AG08395 (cell line): ENCODE measurements at regions not wholly inside any gene's neighbourhood (a gene's known extent, or its start where the extent isn't known, plus 50 kb on each side); places are given as distances from the start of the nearest gene placed in this dataset.
A peak's percentile ranks its signal among the peaks of the same experiment; 100 is the strongest.
"Not testable (repeated sequence)": the region's sequence is repeated elsewhere in the genome, so short reads cannot be mapped to it uniquely, and the experiment has no call there.

ENCODE experiments used
- DNase-seq: peaks from one replicate; pipeline ENCODE4 v3.0.0; 2012; ENCODE audit warnings: mixed read lengths, low spot score

DNA sequence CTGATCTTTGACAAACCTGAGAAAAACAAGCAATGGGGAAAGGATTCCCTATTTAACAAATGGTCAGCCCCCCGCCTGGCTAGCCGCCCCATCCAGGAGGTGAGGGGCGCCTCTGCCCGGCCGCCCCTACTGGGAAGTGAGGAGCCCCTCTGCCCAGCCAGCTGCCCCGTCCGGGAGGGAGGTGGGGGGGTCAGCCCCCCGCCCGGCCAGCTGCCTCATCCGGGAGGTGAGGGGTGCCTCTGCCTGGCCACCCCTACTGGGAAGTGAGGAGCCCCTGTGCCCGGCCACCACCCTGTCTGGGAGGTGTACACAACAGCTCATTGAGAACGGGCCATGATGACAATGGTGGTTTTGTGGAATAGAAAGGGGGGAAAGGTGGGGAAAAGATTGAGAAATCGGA, 717.1 kb downstream of the COL12A1 start:
- not testable (repeated sequence) for DNase-seq

DNA sequence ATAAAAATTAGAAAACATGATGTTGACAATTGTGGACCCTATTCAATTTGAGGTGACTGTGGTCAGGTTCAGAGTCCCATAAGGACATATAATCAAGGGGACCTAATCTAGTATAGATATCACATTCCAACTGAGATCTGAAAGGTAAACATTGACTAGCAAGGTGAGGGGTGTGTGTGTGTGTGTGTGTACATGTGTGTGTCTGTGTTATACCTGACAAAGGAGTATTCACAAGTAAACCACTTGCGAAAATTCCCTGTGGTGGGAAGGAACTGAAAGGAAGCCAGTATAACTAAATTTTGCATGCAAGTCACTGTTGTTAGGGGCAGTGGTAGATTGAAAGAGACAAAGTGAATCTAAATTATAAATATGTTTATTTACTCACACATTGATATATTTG, 723.7 kb downstream of the COL12A1 start:
- DNase-seq = no peak

DNA sequence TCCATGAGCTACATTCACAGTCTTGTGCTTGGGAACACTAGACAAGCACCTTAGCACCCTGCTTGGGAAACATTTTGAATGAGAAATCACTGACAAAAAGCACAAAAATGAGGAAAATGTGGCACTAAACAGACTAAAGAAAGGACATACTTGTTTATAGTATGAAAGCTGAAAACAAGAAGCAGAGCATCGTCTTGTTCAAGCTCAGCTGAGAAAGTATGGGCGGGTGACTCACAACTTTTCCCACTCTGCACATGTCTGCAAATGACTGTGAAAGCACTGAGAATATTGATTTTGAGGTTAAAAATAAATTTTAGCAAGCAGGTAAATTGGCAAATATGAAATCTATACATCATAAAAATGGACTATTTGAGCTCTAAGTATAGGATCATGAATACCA, 725.3 kb downstream of the COL12A1 start:
- DNase-seq = no peak

DNA sequence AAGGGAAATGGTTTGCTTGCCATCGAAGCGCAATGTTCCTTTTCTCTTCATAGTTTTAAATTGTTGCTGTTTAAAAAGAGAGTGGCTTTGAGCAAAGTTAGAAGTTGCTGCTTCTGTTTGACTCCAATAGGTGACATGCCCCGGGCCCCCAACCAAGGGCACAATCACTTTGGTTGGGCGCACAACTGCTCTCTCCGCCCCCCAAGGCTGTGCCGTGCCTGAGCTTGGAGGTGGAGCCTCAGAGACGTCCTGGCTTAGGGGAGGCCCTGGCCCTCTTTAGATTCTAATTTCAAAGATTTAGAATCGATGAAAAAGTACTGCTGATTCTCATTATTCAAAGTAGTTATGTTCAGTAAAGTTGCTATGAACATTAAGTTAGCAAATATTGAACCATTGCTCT, 725.9 kb downstream of the COL12A1 start:
- DNase-seq = no peak

- no peak for DNase-seq
These were observed 726.4 kb downstream of the COL12A1 start for GRCh38 chr6:74479420-74479819.

GRCh38 chr6:74474046-74474445, 731.8 kb downstream of the COL12A1 start:
- not testable (repeated sequence) for DNase-seq

- not testable (repeated sequence) for DNase-seq
These were observed 737.3 kb downstream of the COL12A1 start for GRCh38 chr6:74468552-74468951.

GRCh38 chr6:74467533-74468215, 738.2 kb downstream of the COL12A1 start:
- no peak for DNase-seq

GRCh38 chr6:74466572-74466971, 739.3 kb downstream of the COL12A1 start:
- no peak for DNase-seq

DNA sequence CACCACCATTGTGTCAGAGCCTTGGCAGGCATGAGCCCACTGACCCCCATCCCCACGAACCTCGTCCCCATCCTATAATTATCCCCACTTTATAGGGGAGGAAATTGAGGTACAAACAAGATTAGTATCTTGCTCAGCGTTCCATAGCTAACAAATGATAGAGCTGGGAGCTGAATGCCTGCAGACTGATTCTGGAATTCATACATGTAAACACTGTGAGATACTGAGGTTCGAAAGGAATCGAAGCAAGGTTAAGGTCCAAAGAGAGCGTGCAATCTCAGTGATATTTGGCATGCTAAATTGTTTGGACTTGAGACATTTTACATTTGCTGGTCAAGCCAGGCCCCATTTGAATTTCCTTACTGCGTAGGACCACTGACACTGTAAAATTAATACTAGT, 746.6 kb downstream of the COL12A1 start:
- no peak for DNase-seq

DNA sequence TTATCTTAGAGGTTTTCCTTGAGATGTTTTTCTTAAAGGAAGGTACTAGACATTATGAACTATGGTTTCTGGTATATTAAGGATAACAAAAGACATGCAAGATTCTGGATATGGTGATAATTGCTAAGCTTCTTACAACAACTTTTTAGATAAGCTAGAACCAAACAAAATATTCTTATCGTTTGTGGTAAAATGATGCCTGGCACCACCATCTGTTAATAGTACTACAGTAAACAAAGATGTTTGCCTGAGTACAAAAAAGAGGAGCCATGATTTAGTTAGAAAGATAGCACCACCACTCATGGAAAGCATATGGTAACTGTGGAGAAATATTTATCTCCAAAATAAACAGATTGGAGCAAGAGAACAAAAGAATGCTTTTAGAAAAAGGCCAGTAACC, 747.3 kb downstream of the COL12A1 start:
- no peak for DNase-seq

- DNase-seq = no peak
These were observed 750.1 kb downstream of the COL12A1 start for GRCh38 chr6:74455786-74456185.

DNA sequence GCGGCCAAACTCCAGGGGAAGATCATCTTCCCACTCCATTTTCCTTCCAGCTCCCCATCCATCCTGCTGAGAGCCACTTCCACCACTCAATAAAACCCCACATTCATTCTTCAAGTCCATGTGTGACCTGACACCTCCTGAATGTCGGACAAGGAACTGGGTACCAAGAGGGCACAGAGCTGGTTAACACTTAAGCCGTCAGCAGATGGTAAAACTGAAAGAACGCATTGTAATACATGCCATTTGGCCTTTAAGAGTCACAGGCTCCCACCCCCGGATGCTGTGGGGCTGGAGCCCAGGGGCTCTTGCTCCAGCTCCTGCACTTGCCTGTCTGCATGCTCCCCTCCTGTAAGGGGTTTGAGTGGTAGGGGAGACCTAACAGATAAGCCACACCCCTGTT, 753.9 kb downstream of the COL12A1 start:
- DNase-seq = no peak

DNA sequence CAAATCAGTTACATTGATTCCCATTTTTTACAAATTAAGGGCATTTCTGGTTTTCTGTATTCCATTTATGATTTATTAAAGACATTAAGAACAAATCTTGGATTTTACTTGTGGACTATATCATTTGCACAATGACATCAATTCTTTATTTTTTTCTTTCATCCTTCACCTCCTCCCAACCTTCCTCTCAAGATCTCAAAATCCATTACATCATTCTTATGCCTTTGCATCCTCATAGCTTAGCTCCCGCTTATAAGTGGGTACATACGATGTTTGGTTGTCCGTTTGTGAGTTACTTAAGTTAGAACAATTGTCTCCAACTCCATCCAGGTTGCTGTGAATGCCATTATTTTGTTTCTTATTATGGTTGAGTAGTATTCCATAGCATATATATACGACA, 752.8 kb downstream of the CD109 start:
- DNase-seq = no peak

GRCh38 chr6:74447013-74447412, 751.0 kb downstream of the CD109 start:
- DNase-seq = peak; percentile 27

- DNase-seq = no peak
These were observed 743.3 kb downstream of the CD109 start for GRCh38 chr6:74439123-74439811.

GRCh38 chr6:74438395-74438794, 742.4 kb downstream of the CD109 start:
- not testable (repeated sequence) for DNase-seq

DNA sequence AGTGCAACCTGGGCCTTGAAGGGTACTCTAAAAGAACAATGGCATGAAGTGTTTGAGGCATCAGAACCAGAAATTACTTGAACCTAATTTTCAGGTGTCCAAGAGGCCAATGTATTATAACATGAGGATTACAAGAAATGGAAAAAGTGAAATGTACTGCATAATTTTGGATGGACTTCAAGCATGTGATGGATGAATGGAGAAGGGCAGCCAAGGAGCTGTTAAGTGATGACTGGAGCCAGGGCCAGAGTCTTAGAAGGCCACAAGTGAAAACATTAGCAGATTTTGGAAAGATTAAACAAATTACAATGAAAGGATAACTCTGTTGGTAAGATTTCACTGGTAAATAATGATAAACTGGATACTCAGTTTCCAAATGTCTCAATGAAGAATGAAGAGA, 738.2 kb downstream of the CD109 start:
- DNase-seq = no peak

DNA sequence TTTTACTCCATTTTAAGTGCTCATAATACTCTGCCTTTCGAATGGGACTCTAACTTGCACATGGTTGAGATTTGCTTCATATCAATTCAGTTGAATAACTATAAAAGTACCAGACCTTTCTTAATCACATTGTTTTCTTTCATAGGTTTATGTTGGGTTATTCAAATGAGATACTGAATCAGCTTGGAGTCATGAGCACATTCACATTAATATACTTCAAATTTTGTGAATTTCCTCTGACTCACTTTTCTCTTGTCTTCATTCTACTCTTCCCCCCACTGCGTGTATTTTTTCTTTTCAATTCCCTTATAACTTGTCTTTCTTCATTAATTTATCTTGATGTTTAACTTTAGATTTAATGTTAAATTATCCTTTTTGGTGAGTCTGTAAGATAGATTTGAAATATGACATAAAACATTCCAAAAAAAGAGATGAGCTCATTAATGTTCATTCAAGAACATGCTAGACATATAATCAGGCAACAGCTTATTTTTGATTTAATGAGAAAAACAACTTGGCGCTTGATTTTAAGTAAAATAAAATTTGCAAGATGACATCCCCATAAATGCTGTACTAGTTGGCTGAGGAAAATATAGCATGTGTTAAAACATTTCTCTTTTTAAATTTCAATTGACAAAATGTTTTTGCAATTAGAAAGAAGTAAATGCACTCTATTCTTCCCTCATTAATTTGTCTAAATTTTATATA, 736.0 kb downstream of the CD109 start:
- no peak for DNase-seq

DNA sequence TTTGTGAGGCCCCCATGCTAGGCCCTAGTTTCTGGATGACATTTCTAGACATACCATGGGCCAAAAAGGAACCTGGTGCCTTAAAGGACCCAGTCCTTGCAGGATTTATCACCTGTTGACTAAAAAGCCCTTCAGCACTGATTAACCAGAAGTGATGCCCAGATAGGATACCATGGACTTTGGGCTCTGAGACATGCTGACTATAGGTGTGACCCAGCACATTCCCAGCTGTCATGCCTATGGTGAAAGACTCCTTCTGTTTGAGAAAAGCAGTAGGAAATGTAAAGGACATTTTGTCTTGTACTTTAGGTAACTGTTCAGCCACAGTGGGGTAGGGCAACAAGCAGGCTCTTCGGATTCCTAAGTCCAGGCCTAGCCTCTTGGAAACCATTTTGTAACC, 724.2 kb downstream of the CD109 start:
- DNase-seq = no peak

GRCh38 chr6:74415056-74415455, 719.1 kb downstream of the CD109 start:
- no peak for DNase-seq

DNA sequence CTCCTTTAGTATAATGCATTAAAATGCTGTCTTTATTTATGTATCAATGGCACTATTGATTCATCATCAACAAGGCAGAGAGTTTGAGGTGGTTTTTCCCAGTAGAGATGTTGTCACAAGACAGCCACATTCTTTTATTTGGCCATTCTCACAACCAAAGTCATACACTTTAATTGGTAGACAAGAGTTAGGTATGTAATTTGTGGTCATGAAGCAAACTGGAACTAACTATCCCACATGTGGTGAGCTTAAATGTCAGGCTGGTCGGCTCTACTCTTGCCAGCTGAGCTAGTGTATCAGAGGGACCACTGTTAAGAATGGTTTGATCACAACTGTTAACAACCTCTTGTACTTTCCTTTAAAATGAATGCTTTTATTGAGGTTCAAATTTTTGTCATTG, 714.6 kb downstream of the CD109 start:
- peak; percentile 28 for DNase-seq

- DNase-seq = peak; percentile 48
These were observed 713.4 kb downstream of the CD109 start for GRCh38 chr6:74409447-74409846.
